HG03575 (cell line): ENCODE measurements at regions not wholly inside any gene's neighbourhood (a gene's known extent, or its start where the extent isn't known, plus 50 kb on each side); places are given as distances from the start of the nearest gene placed in this dataset.

ENCODE experiments used
- ATAC-seq: cut with Tn5 transposase; IDR thresholded peaks from one replicate; pipeline ENCODE4 v1.9.1; 2021; ENCODE audit not compliant: unreplicated experiment, insufficient number of reproducible peaks, low FRiP score; ENCODE audit errors: extremely low read depth

DNA sequence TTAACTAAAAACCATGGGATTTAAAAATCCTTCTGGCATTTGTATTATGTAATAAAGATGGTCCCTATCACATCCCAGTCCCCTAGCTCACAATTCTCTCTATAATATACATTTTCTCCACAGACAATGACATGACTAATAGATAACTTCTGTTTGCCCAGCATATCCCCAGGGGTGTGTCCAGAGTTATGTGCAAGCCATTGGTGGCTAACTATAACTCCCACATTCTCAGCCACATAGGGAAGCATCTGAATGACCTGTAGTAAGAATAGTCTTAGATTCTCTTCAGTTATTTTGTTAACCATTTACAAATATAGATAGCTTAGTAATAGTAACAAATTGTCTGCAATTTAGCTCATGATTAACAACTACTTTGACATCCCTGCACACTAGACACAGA, 52.2 kb upstream of the RBSN start:
- peak; percentile 57 for ATAC-seq

DNA sequence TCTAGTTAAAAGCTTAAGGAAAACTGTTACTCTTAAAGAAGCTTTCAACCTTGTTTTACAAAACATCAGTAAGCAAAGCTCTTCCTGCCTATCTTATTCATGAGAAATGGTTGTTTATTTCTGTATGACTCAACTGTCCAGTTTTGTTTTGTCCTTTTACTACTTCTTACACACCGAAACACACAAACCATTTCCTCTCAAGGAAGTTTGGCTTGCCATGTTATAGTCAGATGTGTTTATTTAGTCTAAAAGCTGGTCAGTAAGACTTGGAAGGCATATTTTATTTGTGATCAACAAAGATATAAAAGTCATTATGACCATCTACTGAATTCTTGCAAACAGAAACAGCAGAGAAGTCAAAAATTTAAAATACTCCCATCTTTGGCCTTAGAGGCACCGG, 53.2 kb upstream of the RBSN start:
- no peak for ATAC-seq

DNA sequence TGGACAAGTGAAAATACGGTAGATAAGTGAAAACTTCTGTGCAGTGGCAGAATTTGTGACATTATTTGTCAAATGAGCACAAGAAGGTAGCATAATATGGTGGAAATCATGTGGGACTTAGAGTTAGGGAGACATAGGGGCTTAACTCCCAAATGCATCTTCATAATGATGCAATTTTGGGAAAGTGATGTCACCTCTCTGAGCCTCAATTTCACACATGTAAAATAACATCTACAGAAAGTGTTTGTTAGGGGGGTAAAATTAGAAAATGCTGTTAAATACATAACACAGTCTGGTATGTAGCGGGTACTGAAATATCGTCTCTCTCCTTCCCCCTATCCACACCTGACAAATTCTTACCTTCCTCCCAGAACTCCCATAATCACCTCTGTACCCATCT, 52.9 kb upstream of the CAPN7 start:
- no peak for ATAC-seq

DNA sequence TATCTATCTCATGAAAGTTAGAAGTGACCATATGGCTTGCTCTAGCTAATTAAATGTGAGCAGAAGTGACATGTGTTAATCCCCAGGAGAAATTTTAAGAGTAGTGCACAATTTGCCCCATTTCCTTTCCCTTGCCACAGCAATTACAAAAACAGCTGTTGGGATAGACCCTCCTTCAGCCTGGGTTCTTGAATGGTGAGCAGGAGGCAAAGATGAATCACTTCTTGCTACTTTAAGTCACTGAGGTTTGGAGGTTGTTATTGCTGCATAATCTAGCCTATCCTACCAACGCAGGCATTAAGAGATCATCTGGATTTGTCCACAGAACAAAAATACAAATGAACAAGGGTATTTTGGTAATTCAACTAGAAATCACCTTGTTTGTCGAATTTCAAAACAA, 51.7 kb upstream of the CAPN7 start:
- no peak for ATAC-seq

DNA sequence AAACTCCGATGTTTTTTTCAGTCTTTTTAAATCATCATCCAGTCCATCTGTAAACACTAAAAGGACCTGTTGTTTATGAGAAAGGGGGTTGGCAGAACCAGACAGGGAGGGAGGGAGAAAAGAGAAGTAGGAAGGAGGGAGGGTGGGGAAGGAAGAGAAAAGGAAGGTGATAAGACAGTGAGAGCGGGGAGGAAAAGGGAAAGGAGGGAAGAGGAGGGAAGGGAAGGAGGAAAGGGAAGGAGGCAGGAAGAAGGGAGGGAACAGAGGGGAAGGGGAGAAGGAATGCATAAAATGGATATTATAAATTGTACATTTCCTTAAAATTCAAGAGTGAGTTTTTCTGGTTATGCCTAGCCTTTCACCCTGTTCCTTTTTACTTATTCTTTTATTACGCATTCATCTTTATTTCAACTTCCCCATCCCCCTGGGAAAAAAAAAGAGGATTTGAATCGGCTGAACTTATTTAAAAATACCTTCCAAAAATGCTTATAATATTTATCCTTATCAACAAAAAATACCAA, 50.1 kb upstream of the CAPN7 start:
- no peak for ATAC-seq
